ENCODE measurements at regions not wholly inside any gene's neighbourhood (a gene's known extent, or its start where the extent isn't known, plus 50 kb on each side); places are given as distances from the start of the nearest gene placed in this dataset.

- no peak for TF ChIP-seq CTCF (IDR thresholded peaks at IDR 0.05)
- TF ChIP-seq POLR2A (IDR thresholded peaks at IDR 0.05) = no peak
These were observed 67.0 kb upstream of the IFNG-AS1 start for GRCh38 chr12:67922245-67922644.
